HEK293 (cell line): ENCODE measurements at regions not wholly inside any gene's neighbourhood (a gene's known extent, or its start where the extent isn't known, plus 50 kb on each side); places are given as distances from the start of the nearest gene placed in this dataset.

Experiments used
- CTCF ChIA-PET: fragments of 350-600 bp; formaldehyde crosslinking; extraction: SDS; loops from one replicate; lab custom pipeline; 2021; ENCODE audit warnings: antibody characterized with exemption; lab: Yijun Ruan, JAX
- POLR2A ChIA-PET: fragments of 300-600 bp; formaldehyde crosslinking; extraction: SDS; loops from one replicate; lab custom pipeline; 2020; ENCODE audit warnings: antibody characterized with exemption, inconsistent platforms; lab: Yijun Ruan, JAX
- H3K27ac ChIP-seq: fragments of 200-500 bp; sonication (Bioruptor generic); 2 replicates; pipeline ENCODE4 v1.5.1; 2014; ENCODE audit warnings: low read depth, low read length, control low read depth, inconsistent platforms; ENCODE audit errors: extremely low read depth
- H3K36me3 ChIP-seq, 2 experiments: fragments of 200-500 bp in 1 of 2; sonication (Bioruptor generic) in 1 of 2; 1 replicate in 1 of 2; 2 replicates in 1 of 2; pipeline ENCODE4 v1.5.1; 2014 to 2017; ENCODE audit warnings: inconsistent platforms in 2 of 2, low read length in 2 of 2; ENCODE audit not compliant: control insufficient read depth in 2 of 2, insufficient read depth in 1 of 2
- H3K4me1 ChIP-seq: fragments of 200-500 bp; sonication (Bioruptor generic); 2 replicates; pipeline ENCODE4 v1.5.1; 2014; ENCODE audit warnings: mild to moderate bottlenecking, low read length, inconsistent platforms; ENCODE audit not compliant: control insufficient read depth, insufficient read depth
- H3K4me3 ChIP-seq: 2 replicates; pipeline ENCODE4 v1.5.1; 2011; ENCODE audit warnings: low read depth, mild to moderate bottlenecking, control low read depth, low read length, moderate library complexity
- H3K9me3 ChIP-seq: fragments of 200-500 bp; sonication (Bioruptor generic); 2 replicates; pipeline ENCODE4 v1.5.1; 2014; ENCODE audit warnings: low read depth, low read length, inconsistent platforms; ENCODE audit not compliant: control insufficient read depth, insufficient read depth
- GLIS1 ChIP-seq: fragments of 450-650 bp; formaldehyde crosslinking; IDR thresholded peaks from 2 replicates; pipeline ENCODE4 v1.5.1; 2016; ENCODE audit warnings: missing biosample characterization, missing genetic modification characterization
- HOXC10 ChIP-seq: sonication (generic); formaldehyde crosslinking; IDR thresholded peaks from 2 replicates; pipeline ENCODE4 v1.8.1; 2023; ENCODE audit warnings: mild to moderate bottlenecking, missing genetic modification reagents
- HOXD13 ChIP-seq: sonication (generic); formaldehyde crosslinking; IDR thresholded peaks from 2 replicates; pipeline ENCODE4 v1.8.0; 2022; ENCODE audit warnings: missing genetic modification reagents, borderline replicate concordance
- IKZF3 ChIP-seq: fragments of 450-650 bp; IDR thresholded peaks from 2 replicates; pipeline ENCODE4 v1.5.0; 2018; ENCODE audit warnings: missing biosample characterization, mild to moderate bottlenecking, missing genetic modification characterization, moderate library complexity
- OSR2 ChIP-seq: fragments of 450-650 bp; formaldehyde crosslinking; IDR thresholded peaks from 2 replicates; pipeline ENCODE4 v1.5.1; 2016; ENCODE audit warnings: missing biosample characterization, missing genetic modification characterization
- OVOL3 ChIP-seq: fragments of 450-650 bp; formaldehyde crosslinking; IDR thresholded peaks from 2 replicates; pipeline ENCODE4 v1.5.1; 2016; ENCODE audit warnings: missing biosample characterization, missing genetic modification characterization
- PRDM10 ChIP-seq: fragments of 450-650 bp; formaldehyde crosslinking; IDR thresholded peaks from 2 replicates; pipeline ENCODE4 v1.5.1; 2016; ENCODE audit warnings: missing biosample characterization, missing genetic modification characterization
- YY2 ChIP-seq: fragments of 450-650 bp; formaldehyde crosslinking; IDR thresholded peaks from 2 replicates; pipeline ENCODE4 v1.5.1; 2016; ENCODE audit warnings: missing biosample characterization, missing genetic modification characterization
- ZFHX2 ChIP-seq: fragments of 450-650 bp; formaldehyde crosslinking; conservative IDR thresholded peaks from 2 replicates; pipeline ENCODE4 v1.5.1; 2016; ENCODE audit warnings: missing biosample characterization, missing genetic modification characterization
- ZFP69B ChIP-seq: fragments of 450-650 bp; formaldehyde crosslinking; IDR thresholded peaks from 2 replicates; pipeline ENCODE4 v1.5.1; 2016; ENCODE audit warnings: missing biosample characterization, missing genetic modification characterization
- ZNF138 ChIP-seq: fragments of 450-650 bp; formaldehyde crosslinking; IDR thresholded peaks from 2 replicates; pipeline ENCODE4 v1.5.1; 2016; ENCODE audit warnings: missing biosample characterization, missing genetic modification characterization, borderline replicate concordance
- ZNF16 ChIP-seq: fragments of 450-650 bp; formaldehyde crosslinking; IDR thresholded peaks from 2 replicates; pipeline ENCODE4 v1.5.1; 2016; ENCODE audit warnings: low read depth, missing biosample characterization, missing genetic modification characterization
- ZNF211 ChIP-seq: fragments of 450-650 bp; formaldehyde crosslinking; IDR thresholded peaks from 2 replicates; pipeline ENCODE4 v1.5.1; 2016; ENCODE audit warnings: low read depth, missing biosample characterization, missing genetic modification characterization
- ZNF24 ChIP-seq: fragments of 450-650 bp; formaldehyde crosslinking; IDR thresholded peaks from 2 replicates; pipeline ENCODE4 v1.5.1; 2016; ENCODE audit warnings: missing biosample characterization, missing genetic modification characterization
- ZNF302 ChIP-seq: fragments of 450-650 bp; formaldehyde crosslinking; IDR thresholded peaks from 2 replicates; pipeline ENCODE4 v1.5.1; 2016; ENCODE audit warnings: missing biosample characterization, missing genetic modification characterization, low read depth
- ZNF341 ChIP-seq: fragments of 450-650 bp; formaldehyde crosslinking; IDR thresholded peaks from 2 replicates; pipeline ENCODE4; 2016; ENCODE audit warnings: low read depth, missing biosample characterization, missing genetic modification characterization
- ZNF350 ChIP-seq: fragments of 450-650 bp; formaldehyde crosslinking; IDR thresholded peaks from 2 replicates; pipeline ENCODE4 v1.5.0; 2017; ENCODE audit warnings: missing biosample characterization, mild to moderate bottlenecking, missing genetic modification characterization
- ZNF37A ChIP-seq: fragments of 450-650 bp; IDR thresholded peaks from 2 replicates; pipeline ENCODE4 v1.5.1; 2018; ENCODE audit warnings: missing biosample characterization, missing genetic modification characterization
- ZNF404 ChIP-seq: fragments of 450-650 bp; formaldehyde crosslinking; IDR thresholded peaks from 2 replicates; pipeline ENCODE4 v1.5.1; 2017; ENCODE audit warnings: missing biosample characterization, missing genetic modification characterization
- ZNF426 ChIP-seq: fragments of 450-650 bp; formaldehyde crosslinking; IDR thresholded peaks from 2 replicates; pipeline ENCODE4 v1.5.1; 2017; ENCODE audit warnings: missing biosample characterization, missing genetic modification characterization, mild to moderate bottlenecking, inconsistent platforms, moderate library complexity
- ZNF48 ChIP-seq: fragments of 450-650 bp; formaldehyde crosslinking; IDR thresholded peaks from 2 replicates; pipeline ENCODE4 v1.5.1; 2016; ENCODE audit warnings: missing biosample characterization, missing genetic modification characterization
- ZNF529 ChIP-seq: fragments of 450-650 bp; formaldehyde crosslinking; IDR thresholded peaks from 2 replicates; pipeline ENCODE4 v1.5.1; 2017; ENCODE audit warnings: missing genetic modification characterization, missing biosample characterization; ENCODE audit not compliant: insufficient replicate concordance
- ZNF558 ChIP-seq: fragments of 450-650 bp; formaldehyde crosslinking; IDR thresholded peaks from 2 replicates; pipeline ENCODE4 v1.5.1; 2016; ENCODE audit warnings: missing biosample characterization, missing genetic modification characterization
- ZNF571 ChIP-seq: fragments of 450-650 bp; formaldehyde crosslinking; IDR thresholded peaks from 2 replicates; pipeline ENCODE4 v1.5.0; 2017; ENCODE audit warnings: missing biosample characterization, missing genetic modification characterization
- ZNF624 ChIP-seq: fragments of 450-650 bp; formaldehyde crosslinking; IDR thresholded peaks from 2 replicates; pipeline ENCODE4 v1.5.1; 2017; ENCODE audit warnings: missing biosample characterization, missing genetic modification characterization
- ZNF626 ChIP-seq: fragments of 450-650 bp; sonication (Bioruptor Pico); formaldehyde crosslinking; IDR thresholded peaks from 2 replicates; pipeline ENCODE4 v1.5.1; 2018; ENCODE audit warnings: missing biosample characterization, missing genetic modification characterization, inconsistent platforms
- ZNF645 ChIP-seq: fragments of 450-650 bp; formaldehyde crosslinking; IDR thresholded peaks from 2 replicates; pipeline ENCODE4; 2016; ENCODE audit warnings: missing biosample characterization, missing genetic modification characterization

GRCh38 chr3:82416349-82416748, 654.9 kb upstream of the GBE1 start:
- POLR2A ChIA-PET, result no interaction called here
- Histone ChIP-seq H3K9me3 (no peaks in the 10 kb centered on the region), H3K4me1 (no peaks in the 10 kb centered on the region), H3K36me3 (no peaks in the 10 kb centered on the region), H3K27ac (no peak overlapping the region), H3K4me3 (no peak overlapping the region)
- CTCF ChIA-PET, result no interaction called here
- TF ChIP-seq ZNF138, result no peak
- TF ChIP-seq OSR2, result no peak
- TF ChIP-seq YY2 (tag by site-specific recombination), result no peak
- no peak for TF ChIP-seq ZNF302 (tag by site-specific recombination)
- TF ChIP-seq PRDM10 (tag by site-specific recombination), result no peak
- TF ChIP-seq ZNF558 (tag by site-specific recombination), result no peak
- no peak for TF ChIP-seq ZNF37A (tag by site-specific recombination)
- no peak for TF ChIP-seq ZNF626 (tag by site-specific recombination)
- no peak for TF ChIP-seq GLIS1
- no peak for TF ChIP-seq OVOL3 (tag by site-specific recombination)
- TF ChIP-seq ZFHX2 (tag by site-specific recombination), result no peak
- TF ChIP-seq HOXC10, result no peak
- TF ChIP-seq ZNF350 (tag by site-specific recombination), result no peak
- no peak for TF ChIP-seq ZNF404 (tag by site-specific recombination)
- TF ChIP-seq ZNF426, result no peak
- TF ChIP-seq ZFP69B (tag by site-specific recombination), result no peak

- ChIA-PET CTCF (no interaction called here), POLR2A (no interaction called here)
- Histone ChIP-seq H3K4me1 (no peaks in the 10 kb centered on the region), H3K27ac (no peak overlapping the region)
- no peak for TF ChIP-seq ZNF48 (tag by site-specific recombination)
- no peak for TF ChIP-seq ZNF624 (tag by site-specific recombination)
- no peak for TF ChIP-seq ZNF24 (tag by site-specific recombination)
- TF ChIP-seq, all 188 proteins: peak for 0
- Histone ChIP-seq H3K36me3 (no peaks in the 10 kb centered on the region), H3K9me3 (no peaks in the 10 kb centered on the region), H3K4me3 (no peak overlapping the region)
Measured at GRCh38 chr3:82413171-82413570, 651.7 kb upstream of the GBE1 start.

GRCh38 chr3:82410366-82410765, 648.9 kb upstream of the GBE1 start:
- TF ChIP-seq ZNF645 (no peak), HOXD13 (CRISPR knock-in tag) (no peak), IKZF3 (no peak), ZNF529 (tag by site-specific recombination) (no peak), ZNF571 (tag by site-specific recombination) (no peak), ZNF211 (tag by site-specific recombination) (no peak), ZNF16 (tag by site-specific recombination) (no peak), ZNF341 (no peak)
- no peaks in the 10 kb centered on the region for H3K4me1 ChIP-seq
- H3K27ac ChIP-seq, result no peak overlapping the region
- no peak overlapping the region for H3K4me3 ChIP-seq
- ChIA-PET POLR2A (no interaction called here), CTCF (no interaction called here)
- no peaks in the 10 kb centered on the region for H3K9me3 ChIP-seq
- H3K36me3 ChIP-seq, result no peaks in the 10 kb centered on the region
